Stimulated activated naive CD8-positive, alpha-beta T cell treated with anti-CD3 and anti-CD28 coated beads, Interleukin-15, Interleukin-2, amounts not matched to agents 100 U/mL and 50 U/mL, for 24 hours (primary cell): ENCODE measurements at regions not wholly inside any gene's neighbourhood (a gene's known extent, or its start where the extent isn't known, plus 50 kb on each side); places are given as distances from the start of the nearest gene placed in this dataset.
"Not testable (repeated sequence)": the region's sequence is repeated elsewhere in the genome, so short reads cannot be mapped to it uniquely, and the experiment has no call there.

Experiments
- ATAC-seq: fragments of 150-1000 bp; cut with Tn5 transposase; one replicate; pipeline ENCODE4 v1.10.0; 2021
- DNase-seq: peaks from one replicate; pipeline ENCODE4 v3.0.0; 2021

- ATAC-seq (no peak), DNase-seq (no peak)
These were observed 579.4 kb upstream of the LRATD1 start for GRCh38 chr2:14053105-14053504.

GRCh38 chr2:14064346-14064745, 568.2 kb upstream of the LRATD1 start:
- ATAC-seq (no peak), DNase-seq (no peak)

- no peak for ATAC-seq
These were observed 560.2 kb upstream of the LRATD1 start for GRCh38 chr2:14072338-14072737.

GRCh38 chr2:14074691-14075090, 557.8 kb upstream of the LRATD1 start:
- no peak for ATAC-seq
- no peak for DNase-seq

More at GRCh38 chr2:14072338-14072737, 560.2 kb upstream of the LRATD1 start:
- no peak for DNase-seq

GRCh38 chr2:14079576-14079975, 552.9 kb upstream of the LRATD1 start:
- no peak for ATAC-seq
- no peak for DNase-seq

GRCh38 chr2:14081521-14081920, 551.0 kb upstream of the LRATD1 start:
- ATAC-seq (no peak), DNase-seq (no peak)

- ATAC-seq (no peak), DNase-seq (no peak)
These were observed 549.9 kb upstream of the LRATD1 start for GRCh38 chr2:14082640-14083039.

- no peak for ATAC-seq
- no peak for DNase-seq
These were observed 537.9 kb upstream of the LRATD1 start for GRCh38 chr2:14094592-14094991.

- DNase-seq, ATAC-seq: not testable (repeated sequence)
These were observed 533.4 kb upstream of the LRATD1 start for GRCh38 chr2:14099101-14099500.

GRCh38 chr2:14114275-14114674, 518.2 kb upstream of the LRATD1 start:
- ATAC-seq, result no peak
- DNase-seq, result no peak

- ATAC-seq (no peak), DNase-seq (no peak)
These were observed 512.1 kb upstream of the LRATD1 start for GRCh38 chr2:14120376-14120775.

GRCh38 chr2:14123436-14124103, 508.9 kb upstream of the LRATD1 start:
- ATAC-seq (no peak), DNase-seq (no peak)

- ATAC-seq, result no peak
- no peak for DNase-seq
These were observed 506.8 kb upstream of the LRATD1 start for GRCh38 chr2:14125624-14126293.

- ATAC-seq (no peak), DNase-seq (no peak)
These were observed 505.7 kb upstream of the LRATD1 start for GRCh38 chr2:14126846-14127245.

GRCh38 chr2:14127765-14128164, 504.8 kb upstream of the LRATD1 start:
- DNase-seq (no peak), ATAC-seq (no peak)

- no peak for DNase-seq
- no peak for ATAC-seq
These were observed 500.1 kb upstream of the LRATD1 start for GRCh38 chr2:14132386-14132785.

- DNase-seq (no peak), ATAC-seq (no peak)
These were observed 497.7 kb upstream of the LRATD1 start for GRCh38 chr2:14134771-14135170.

- DNase-seq (no peak), ATAC-seq (no peak)
These were observed 496.5 kb upstream of the LRATD1 start for GRCh38 chr2:14136030-14136429.

- DNase-seq, result no peak
- ATAC-seq, result no peak
These were observed 494.9 kb upstream of the LRATD1 start for GRCh38 chr2:14137643-14138042.

- DNase-seq, result no peak
- no peak for ATAC-seq
These were observed 492.4 kb upstream of the LRATD1 start for GRCh38 chr2:14140009-14140550.

GRCh38 chr2:14143435-14143834, 489.1 kb upstream of the LRATD1 start:
- DNase-seq (no peak), ATAC-seq (no peak)

- DNase-seq (no peak), ATAC-seq (no peak)
These were observed 484.3 kb upstream of the LRATD1 start for GRCh38 chr2:14148216-14148615.

GRCh38 chr2:14157816-14158215, 474.7 kb upstream of the LRATD1 start:
- DNase-seq (no peak), ATAC-seq (no peak)

- ATAC-seq (no peak), DNase-seq (no peak)
These were observed 452.2 kb upstream of the LRATD1 start for GRCh38 chr2:14180333-14180732.
